Skin epidermis (tissue), 12 donors: ENCODE measurements at regions not wholly inside any gene's neighbourhood (a gene's known extent, or its start where the extent isn't known, plus 50 kb on each side); places are given as distances from the start of the nearest gene placed in this dataset.
"Not testable (repeated sequence)": the region's sequence is repeated elsewhere in the genome, so short reads cannot be mapped to it uniquely, and the experiment has no call there.

Experiments used
- H3K27ac ChIP-seq, 21 experiments: fragments of 200-600 bp; sonication (generic) in 11 of 21; one replicate each; pipeline ENCODE4 v1.5.0; 2020; ENCODE audit warnings: mild to moderate bottlenecking in 3 of 21, inconsistent platforms in 2 of 21, moderate library complexity in 2 of 21
- H3K4me3 ChIP-seq, 7 experiments: fragments of 200-600 bp; sonication (generic) in 2 of 7; one replicate each; pipeline ENCODE4 v1.5.0; 2020; ENCODE audit warnings: inconsistent platforms in 2 of 7, mild to moderate bottlenecking in 2 of 7, moderate library complexity in 1 of 7

DNA sequence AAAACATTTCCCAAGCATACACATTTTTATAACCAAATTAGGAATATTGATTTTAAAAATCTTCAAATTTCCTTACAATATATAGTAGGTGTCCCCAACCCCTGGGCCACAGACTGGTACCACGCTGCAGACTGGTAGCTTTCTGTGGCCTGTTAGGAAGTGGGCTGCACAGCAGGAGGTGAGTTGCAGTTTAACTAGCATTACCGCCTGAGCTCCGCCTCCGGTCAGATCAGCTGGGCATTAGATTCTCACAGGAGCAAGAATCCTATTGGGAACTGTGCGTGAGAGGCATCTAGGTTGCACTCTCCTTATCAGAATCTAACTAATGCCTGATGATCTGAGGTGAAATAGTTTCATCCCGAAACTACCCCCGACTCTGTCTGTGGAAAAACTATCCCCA, 62.1 kb downstream of the ZWINT start:
- H3K27ac ChIP-seq: no peak overlapping the region
- H3K4me3 ChIP-seq: no peak overlapping the region

DNA sequence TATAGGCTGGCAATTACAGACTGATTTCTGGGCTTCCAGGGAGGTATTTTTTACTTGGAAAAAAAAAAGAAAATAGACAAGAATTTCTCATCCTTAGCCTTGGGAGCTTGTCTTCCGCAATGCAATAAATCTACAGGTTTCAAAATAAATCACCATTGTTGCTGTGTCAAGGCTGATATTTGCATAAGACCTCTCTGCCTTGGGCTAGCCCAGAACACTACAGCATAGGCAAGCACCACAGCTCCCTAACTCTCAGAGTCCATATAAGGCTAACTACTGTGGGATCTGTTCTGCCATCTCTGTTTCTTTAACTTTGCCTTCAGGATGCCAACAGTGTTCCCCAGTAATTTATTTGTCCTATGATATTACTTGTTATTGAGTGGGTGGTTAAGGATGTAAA, 64.4 kb downstream of the ZWINT start:
- H3K27ac ChIP-seq: no peak overlapping the region
- H3K4me3 ChIP-seq: no peak overlapping the region

DNA sequence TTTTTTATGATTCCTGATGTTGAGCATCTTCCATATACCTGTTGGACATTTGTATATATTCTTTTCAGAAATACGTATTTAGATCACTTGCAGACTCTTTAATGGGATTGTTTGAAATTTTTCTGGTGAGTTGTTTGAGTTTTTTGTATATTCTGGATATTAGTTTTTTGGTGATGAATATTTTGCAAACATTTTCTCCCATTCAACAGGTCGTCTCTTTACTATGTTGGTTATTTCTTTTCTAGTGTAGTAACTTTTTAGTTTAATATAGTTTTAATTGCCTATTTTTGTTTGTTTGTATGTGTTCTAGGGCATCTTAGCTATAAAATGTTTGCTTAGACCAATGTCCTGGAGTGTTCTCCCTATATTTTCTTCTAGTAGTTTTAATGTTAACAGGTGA, 72.7 kb downstream of the ZWINT start:
- no peak overlapping the region for H3K4me3 ChIP-seq
- H3K27ac ChIP-seq: no peak overlapping the region

DNA sequence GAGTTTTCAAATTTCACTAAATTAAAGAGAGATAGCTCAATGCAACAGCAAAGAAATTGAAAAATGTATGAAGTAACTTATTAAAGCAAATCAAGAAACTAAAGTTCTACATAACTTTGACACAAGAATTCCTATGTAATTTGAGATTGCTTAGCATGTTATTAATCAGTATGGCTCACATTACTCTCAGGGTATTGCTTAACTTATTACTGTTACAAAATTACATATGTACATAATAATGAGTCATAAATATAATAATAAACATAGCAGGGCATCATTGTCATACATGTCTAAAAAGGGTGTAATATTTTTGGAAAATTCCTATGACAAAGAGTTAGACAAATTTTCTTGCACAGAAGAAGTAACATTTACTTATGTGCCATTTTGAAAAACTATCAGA, 75.0 kb downstream of the ZWINT start:
- Histone ChIP-seq H3K27ac (no peak overlapping the region), H3K4me3 (no peak overlapping the region)

DNA sequence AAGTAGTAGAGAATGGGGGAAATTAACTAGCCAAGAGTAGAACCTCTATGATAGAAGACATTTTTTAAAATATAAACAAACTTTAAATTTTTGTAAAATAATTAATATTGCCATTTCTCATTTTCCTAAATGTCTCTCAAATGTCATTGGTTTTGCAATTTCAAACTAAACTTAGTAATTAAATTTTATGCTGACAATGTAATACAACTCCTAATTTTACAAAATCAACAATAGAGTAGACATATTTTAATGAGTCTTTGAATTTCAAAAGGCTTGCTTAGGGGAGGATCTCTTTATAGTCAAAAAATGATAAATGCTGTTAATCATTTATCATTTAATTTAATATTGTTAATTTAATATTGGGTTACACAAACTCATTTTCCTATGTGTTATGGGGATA, 81.8 kb downstream of the ZWINT start:
- no peak overlapping the region for H3K4me3 ChIP-seq
- no peak overlapping the region for H3K27ac ChIP-seq

DNA sequence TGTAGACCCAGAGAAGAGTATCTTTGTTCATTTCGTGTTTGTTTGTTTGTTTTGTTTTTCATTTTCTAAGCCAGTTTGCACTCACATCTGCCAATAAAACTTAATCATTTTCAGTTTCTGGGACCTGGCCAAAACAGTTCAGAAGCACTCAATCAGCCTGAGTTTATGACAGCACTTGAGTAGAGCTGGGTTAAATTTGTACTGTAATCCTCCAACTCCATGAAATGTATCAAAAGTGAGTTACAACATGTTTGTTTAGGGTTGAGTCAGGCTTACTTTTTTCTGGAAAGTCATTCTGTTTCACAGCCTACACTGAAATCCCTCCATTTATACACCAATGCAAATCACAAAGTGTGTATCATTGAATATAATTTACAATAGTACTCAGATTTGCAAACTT, 91.9 kb downstream of the ZWINT start:
- Histone ChIP-seq H3K27ac (no peak overlapping the region), H3K4me3 (no peak overlapping the region)

DNA sequence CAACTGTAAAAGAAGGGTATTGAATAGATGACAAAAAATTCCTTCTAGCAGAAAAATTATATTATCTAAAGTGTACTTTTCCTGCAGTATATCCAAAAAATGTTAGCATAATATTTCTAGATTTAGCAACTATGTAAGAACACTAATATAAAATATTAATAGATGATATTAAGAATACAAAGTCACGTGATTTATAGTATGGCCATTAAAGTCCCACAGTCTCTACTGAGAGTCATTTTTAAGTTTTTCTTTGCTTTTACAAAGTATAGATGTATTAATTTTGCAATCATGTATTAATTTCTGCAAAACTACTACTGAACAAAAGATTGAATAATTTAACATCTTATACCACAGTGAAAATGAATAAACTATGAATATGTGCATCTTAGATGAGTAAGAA, 94.9 kb downstream of the ZWINT start:
- H3K27ac ChIP-seq: no peak overlapping the region
- H3K4me3 ChIP-seq: no peak overlapping the region

DNA sequence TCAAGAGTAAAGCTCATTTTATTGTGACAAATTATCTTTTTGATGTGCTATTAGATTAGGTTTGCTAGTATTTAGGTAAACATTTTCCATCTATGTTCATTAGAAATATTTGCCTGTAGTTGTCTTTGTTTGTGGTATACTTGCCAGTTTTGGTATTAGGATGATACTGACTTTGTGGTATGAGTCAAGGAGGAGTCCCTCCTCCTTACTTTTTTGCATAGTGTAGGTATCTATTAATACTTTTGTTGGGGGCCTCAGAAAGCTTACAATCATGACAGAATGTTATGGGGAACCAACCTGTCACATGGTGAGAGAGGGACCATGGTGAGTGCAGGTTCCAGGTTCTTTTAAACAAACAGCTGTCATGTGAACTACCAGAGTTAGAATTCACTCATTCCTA, 102.1 kb downstream of the ZWINT start:
- Histone ChIP-seq H3K4me3 (no peak overlapping the region), H3K27ac (no peak overlapping the region)

DNA sequence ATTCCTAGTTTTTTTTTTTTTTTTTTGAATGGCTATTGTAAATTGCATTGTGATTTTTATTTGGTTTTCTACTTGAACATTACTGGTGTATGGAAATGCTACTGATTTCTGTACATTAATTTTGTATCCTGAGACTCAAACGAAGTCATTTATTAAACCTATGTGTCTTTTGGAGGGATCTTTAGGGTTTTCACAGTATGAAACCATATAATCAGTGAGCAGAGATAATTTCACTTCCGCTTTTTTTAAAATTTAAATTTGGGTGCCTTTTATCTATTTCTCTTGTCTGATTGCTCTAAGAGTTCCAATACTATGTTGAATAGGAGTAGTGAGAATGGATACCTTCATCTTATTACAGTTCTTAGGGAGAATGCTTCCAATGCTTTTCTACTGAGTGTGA, 102.7 kb downstream of the ZWINT start:
- Histone ChIP-seq H3K27ac (no peak overlapping the region), H3K4me3 (no peak overlapping the region)

DNA sequence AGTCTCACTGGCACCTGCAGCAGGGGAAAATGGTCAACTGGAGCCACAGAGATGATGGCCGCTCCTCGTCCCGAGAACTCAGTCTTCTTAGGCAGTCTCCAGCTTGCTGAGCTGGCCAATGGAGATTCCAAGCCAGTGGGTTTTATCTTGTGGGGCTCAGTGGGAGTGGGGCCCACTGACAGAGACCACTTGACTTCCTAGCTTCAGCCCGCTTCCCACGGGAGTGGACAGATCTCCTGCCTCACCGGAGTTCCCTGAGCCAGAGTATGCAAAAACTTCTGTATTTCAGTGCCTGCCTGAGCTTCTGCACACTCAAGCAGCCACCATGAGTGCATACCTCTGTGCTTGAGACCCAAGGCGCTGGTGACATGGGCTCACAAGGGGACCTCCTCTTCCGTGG, 105.8 kb downstream of the ZWINT start:
- Histone ChIP-seq H3K27ac (no peak overlapping the region), H3K4me3 (no peak overlapping the region)

DNA sequence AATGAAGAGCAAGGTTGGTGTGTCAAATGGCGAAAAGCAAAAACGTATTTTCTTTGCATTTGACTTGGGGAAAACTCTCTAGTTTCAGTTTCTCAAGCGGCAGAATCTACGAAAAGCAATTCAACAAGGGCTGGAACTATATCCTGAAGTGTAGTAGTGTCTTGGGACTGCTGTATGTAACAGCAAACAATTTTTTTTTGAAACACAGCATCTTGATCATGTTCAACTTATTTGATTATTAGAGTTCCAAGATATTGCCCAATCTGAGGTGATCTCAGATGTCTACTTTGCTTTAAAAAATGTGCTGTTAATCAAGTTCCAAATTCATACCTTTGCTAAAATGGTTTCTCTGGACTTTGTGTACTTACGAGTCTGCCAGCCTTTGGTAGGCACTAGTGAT, 120.6 kb downstream of the ZWINT start:
- Histone ChIP-seq H3K4me3 (no peak overlapping the region), H3K27ac (no peak overlapping the region)

DNA sequence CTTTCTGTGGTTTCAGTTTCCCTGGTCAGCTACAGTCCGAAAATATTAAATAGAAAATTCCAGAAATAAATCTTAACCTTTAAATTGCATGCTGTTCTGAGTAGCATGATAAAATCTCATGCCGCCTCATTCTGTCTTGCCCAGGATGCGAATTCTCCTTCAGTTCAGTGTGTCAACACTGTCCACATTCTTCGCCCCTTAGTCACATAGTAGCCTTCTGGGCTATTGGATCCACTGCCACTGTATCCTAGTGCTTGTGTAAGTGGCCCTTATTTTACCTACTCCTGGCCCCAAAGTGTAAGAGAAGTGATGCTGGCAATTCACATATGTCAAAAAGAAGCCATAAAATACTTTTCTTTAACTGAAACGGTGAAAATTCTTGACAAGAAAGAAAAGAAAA, 129.6 kb downstream of the ZWINT start:
- Histone ChIP-seq H3K4me3 (no peak overlapping the region), H3K27ac (no peak overlapping the region)

DNA sequence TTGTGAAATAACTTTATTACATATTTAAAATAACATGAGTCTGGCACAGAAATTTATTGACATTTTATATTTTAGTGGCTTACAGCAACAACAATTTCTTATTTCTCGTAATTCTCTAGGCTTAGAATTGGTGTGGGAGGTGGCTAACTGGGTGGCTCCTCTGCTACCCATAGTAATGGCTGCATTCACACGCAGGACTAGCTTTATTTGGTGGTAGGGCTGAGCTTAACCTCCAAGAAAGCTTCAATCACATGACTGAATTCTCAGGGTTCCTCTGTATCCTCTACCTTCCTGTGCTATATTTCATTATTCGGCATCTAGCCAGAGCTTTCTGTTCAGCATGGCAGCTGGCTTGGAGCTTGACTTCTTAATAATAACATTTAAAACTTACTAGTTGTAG, 138.8 kb downstream of the ZWINT start:
- no peak overlapping the region for H3K4me3 ChIP-seq
- H3K27ac ChIP-seq: no peak overlapping the region

DNA sequence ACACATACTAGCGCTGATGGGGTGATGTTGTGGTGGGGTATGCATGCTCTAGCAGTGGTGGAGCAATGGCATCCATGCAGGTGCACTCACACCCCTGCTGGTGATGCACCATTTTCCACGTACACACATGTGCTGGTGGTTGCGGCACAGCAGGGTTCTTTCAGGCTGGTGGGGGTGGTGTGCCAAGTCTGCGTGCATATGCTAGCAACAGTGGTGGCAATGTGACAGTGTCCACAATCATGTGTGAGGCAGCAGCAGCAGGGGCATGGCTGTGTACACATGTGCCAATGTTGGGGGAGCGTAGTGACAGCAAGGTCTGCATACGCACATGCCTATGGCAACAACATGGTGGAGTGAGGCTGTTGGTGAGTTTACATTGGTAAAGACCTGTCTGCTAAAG, 148.1 kb downstream of the ZWINT start:
- no peak overlapping the region for H3K27ac ChIP-seq

DNA sequence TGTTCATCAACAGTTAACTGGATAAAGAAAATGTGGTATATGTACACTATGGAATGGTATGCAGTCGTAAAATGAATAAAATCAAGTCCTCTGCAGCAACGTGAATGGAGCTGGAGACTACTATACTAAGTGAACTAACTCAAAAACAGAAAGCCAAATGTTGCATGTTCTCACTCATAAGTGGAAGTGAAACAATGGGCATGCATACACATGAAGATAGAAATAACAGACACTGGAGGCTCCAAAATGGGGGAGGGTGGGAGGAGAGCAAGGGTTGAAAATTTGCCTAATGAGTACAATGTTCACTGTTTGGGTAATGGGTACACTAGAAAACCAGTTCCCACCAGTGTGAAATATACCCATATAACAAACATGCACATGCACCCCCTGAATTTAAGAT, 179.5 kb downstream of the ZWINT start:
- Histone ChIP-seq H3K27ac (no peak overlapping the region), H3K4me3 (no peak overlapping the region)

More for the DNA sequence above, 148.1 kb downstream of the ZWINT start:
- H3K4me3 ChIP-seq: no peak overlapping the region

DNA sequence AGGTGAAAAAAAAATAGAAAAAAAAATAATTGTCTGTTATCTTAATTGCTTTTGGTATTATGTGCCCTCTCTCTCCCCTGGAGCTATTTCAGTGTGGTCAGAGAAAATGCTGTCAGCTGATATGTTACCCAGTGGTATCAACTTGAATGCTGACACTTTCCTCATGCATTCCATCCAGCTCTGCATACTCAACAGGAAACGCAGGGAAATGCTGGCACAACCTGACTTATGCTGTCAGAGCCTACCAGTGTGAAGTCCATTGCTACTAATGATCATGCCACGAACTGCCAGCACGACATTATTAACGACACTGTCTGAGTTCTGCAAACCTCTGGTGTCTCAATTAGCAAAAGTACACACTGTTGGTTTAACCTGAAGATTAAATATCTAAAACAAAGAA, 182.8 kb downstream of the ZWINT start:
- Histone ChIP-seq H3K4me3 (no peak overlapping the region), H3K27ac (no peak overlapping the region)

DNA sequence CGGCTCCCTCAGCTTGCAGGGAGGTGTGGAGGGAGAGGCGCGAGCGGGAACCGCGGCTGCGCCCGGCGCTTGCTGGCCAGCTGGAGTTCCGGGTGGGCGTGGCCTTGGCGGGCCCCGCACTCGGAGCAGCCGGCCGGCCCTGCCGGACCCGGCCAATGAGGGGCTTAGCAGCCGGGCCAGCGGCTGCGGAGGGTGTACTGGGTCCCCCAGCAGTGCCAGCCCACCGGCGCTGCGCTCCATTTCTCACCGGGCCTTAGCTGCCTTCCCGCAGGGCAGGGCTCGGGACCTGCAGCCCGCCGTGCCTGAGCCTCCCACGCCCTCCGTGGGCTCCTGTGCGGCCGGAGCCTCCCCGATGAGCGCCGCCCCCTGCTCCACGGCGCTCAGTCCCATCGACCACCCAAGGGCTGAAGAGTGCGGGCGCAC, 206.0 kb downstream of the ZWINT start:
- H3K4me3 ChIP-seq, H3K27ac ChIP-seq: not testable (repeated sequence)

DNA sequence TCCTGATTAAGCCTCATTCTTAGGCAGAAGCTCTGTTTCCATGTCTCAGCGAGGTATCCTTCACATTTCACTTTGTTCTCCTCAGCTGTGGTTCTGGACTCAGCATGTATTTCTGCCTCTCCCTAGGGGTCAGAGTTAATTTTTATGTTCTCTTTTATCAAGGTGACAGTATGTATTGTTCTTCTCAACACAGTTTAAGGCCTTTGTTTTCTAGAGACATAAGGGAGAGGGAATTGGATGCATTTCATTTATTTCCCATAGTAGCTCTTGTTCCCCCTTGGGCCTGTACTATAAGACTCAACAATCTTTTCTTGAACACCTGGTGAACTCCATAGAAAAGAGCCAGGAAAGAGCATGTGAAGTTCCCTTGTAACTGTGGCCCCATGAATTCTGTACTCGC, 214.3 kb downstream of the ZWINT start:
- no peak overlapping the region for H3K27ac ChIP-seq
- no peak overlapping the region for H3K4me3 ChIP-seq

DNA sequence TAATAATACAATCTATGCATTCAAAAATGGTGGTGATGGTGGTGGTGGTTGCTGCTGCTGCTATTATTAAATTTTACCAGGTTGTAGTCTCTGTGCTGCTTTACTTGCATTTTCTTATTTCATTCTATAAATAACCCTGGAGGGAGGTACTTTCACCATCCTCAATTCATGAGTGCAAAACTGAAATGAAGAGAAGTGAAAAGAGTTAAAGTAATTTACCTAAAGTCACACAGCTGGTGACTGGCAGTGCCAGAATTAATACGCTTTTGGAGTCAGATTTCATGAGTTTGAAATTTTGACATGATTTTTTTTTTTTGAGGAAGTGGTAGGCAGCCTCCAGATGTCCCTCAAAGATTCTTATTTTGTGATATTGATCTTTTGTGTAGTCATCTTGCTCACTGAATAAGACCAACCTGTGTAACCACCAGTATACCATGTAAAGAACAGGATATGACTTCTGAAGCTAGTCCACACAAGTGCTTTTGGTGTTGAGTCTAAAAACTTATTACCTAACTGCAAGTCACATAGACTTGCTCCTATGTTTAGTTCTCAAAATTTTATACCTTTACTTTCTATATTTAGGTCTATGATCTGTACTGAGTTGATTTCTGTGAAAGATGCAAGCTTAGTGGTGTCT, 218.8 kb downstream of the ZWINT start:
- H3K4me3 ChIP-seq: no peak overlapping the region
- H3K27ac ChIP-seq: no peak overlapping the region

DNA sequence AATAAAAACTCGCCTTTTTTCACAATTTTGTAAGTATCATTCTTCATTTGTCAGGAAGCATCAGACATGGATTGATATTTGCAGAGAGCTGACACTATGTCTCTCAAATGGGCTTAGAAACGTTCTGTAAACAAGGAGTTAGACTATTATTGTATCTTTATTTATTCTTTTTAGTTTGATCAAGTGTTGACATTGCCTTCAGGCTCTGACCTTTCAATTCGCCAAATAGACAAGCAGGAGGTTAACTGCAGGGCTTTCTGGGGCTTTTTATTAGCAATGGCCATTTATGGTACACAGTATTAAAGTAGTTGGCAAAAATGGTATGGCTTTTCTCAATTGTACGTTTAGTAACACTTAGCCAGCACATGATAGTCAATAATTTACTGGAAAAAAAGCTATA, 221.7 kb downstream of the ZWINT start:
- H3K4me3 ChIP-seq: no peak overlapping the region
- H3K27ac ChIP-seq: no peak overlapping the region

DNA sequence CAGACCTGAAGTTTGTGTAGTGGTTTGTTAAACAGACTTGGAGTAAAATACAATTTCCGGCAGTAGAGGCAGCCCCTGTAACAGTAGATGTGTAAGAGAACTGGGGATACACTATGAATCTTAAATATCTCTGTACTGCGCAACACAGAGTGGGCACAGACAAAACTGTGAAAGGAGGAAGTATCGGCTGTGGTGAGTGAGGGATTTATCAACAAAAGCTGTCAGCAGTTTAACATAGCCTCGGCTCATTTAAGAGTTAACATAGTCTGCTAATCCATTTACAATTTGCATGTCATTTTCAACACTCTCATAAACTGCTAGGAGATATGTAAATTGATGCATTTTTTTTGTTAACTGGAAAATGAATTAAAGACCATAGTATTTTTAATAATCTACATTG, 225.2 kb downstream of the ZWINT start:
- no peak overlapping the region for H3K4me3 ChIP-seq
- no peak overlapping the region for H3K27ac ChIP-seq

DNA sequence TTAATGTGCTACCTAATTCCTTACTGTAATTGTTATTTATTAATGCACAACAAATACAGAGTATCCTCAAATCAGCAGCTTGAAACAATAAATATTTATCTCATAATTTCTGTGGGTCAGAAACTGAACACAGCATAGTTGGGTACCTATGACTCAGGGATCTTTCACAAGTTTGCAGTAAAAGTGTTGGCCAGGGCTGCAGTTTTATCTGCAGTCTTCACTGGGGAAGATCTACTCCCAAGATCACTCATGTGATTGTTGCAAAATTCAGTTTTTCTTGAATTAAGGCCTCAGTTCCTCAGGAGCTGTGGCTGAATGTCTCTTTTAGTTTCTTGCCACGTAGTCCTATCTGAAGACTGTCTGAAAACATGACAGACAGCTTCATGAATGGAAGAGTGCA, 237.8 kb downstream of the ZWINT start:
- Histone ChIP-seq H3K27ac (no peak overlapping the region), H3K4me3 (no peak overlapping the region)

DNA sequence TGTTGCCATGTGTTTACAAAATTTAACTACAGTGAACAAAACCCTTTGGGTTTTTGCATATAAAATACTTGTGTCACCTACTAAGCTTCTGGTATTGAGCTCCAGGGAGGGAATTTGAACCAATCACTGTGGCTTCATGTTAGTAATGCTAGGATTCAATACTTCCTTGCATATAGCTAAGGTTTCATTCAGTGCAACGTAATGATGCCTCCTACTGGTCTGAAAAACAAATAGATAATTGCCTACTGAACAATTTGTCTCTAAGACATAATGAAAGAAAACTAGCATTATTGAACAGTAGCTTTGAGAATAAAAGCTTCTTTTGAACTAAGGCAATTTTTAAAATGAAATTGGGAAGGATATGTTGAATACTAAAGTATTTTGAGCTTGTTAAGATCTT, 244.4 kb downstream of the ZWINT start:
- Histone ChIP-seq H3K4me3 (no peak overlapping the region), H3K27ac (no peak overlapping the region)
